Mucosa of gallbladder (tissue), 1 donor: ENCODE measurements at regions not wholly inside any gene's neighbourhood (a gene's known extent, or its start where the extent isn't known, plus 50 kb on each side); places are given as distances from the start of the nearest gene placed in this dataset.
"Not testable (repeated sequence)": the region's sequence is repeated elsewhere in the genome, so short reads cannot be mapped to it uniquely, and the experiment has no call there.

Experiments used
- DNase-seq: peaks from one replicate; pipeline ENCODE4 v3.0.0-alpha.2; 2020; ENCODE audit warnings: low spot score
- donor health status: DM: no; HTN: no; CAD: no.

GRCh38 chr10:58068809-58069208 lies 198.9 kb downstream of the IPMK start:
- no peak for DNase-seq

GRCh38 chr10:58066979-58067378 lies 200.7 kb downstream of the IPMK start:
- no peak for DNase-seq

- no peak for DNase-seq
Measured at GRCh38 chr10:58066126-58066525, 201.6 kb downstream of the IPMK start.

- no peak for DNase-seq
Measured at GRCh38 chr10:58065529-58065815, 202.2 kb downstream of the IPMK start.

- DNase-seq, result no peak
Measured at GRCh38 chr10:58064714-58065528, 202.8 kb downstream of the IPMK start.

GRCh38 chr10:58063861-58064480 lies 203.7 kb downstream of the IPMK start:
- DNase-seq, result no peak

- DNase-seq, result not testable (repeated sequence)
Measured at GRCh38 chr10:58058683-58059082, 209.0 kb downstream of the IPMK start.

- no peak for DNase-seq
Measured at GRCh38 chr10:58054881-58055280, 212.8 kb downstream of the IPMK start.

GRCh38 chr10:58052772-58053171 lies 214.9 kb downstream of the IPMK start:
- no peak for DNase-seq

- no peak for DNase-seq
Measured at GRCh38 chr10:58050575-58050974, 217.1 kb downstream of the IPMK start.

GRCh38 chr10:58048936-58049335 lies 218.8 kb downstream of the IPMK start:
- no peak for DNase-seq

GRCh38 chr10:58044072-58044471 lies 223.6 kb downstream of the IPMK start:
- no peak for DNase-seq

- no peak for DNase-seq
Measured at GRCh38 chr10:58041901-58042300, 225.8 kb downstream of the IPMK start.

GRCh38 chr10:58030208-58030607 lies 237.5 kb downstream of the IPMK start:
- DNase-seq, result no peak

- DNase-seq, result no peak
Measured at GRCh38 chr10:58028597-58029366, 238.9 kb downstream of the IPMK start.

- DNase-seq, result no peak
Measured at GRCh38 chr10:58027426-58027825, 240.3 kb downstream of the IPMK start.

GRCh38 chr10:58026036-58026435 lies 241.7 kb downstream of the IPMK start:
- DNase-seq, result no peak

GRCh38 chr10:58023341-58024073 lies 244.2 kb downstream of the IPMK start:
- DNase-seq, result no peak

- DNase-seq, result no peak
Measured at GRCh38 chr10:58019863-58020537, 247.7 kb downstream of the IPMK start.

- no peak for DNase-seq
Measured at GRCh38 chr10:58017719-58018367, 249.9 kb downstream of the IPMK start.

GRCh38 chr10:58016614-58017013 lies 251.1 kb downstream of the IPMK start:
- no peak for DNase-seq
